Aorta (tissue), 5 donors: ENCODE measurements at regions not wholly inside any gene's neighbourhood (a gene's known extent, or its start where the extent isn't known, plus 50 kb on each side); places are given as distances from the start of the nearest gene placed in this dataset.
"Not testable (repeated sequence)": the region's sequence is repeated elsewhere in the genome, so short reads cannot be mapped to it uniquely, and the experiment has no call there.

Source experiments
- ATAC-seq: fragments of 200-7000 bp; cut with Tn5 transposase; one replicate; pipeline ENCODE4 v1.9.1; 2022; ENCODE audit warnings: moderate library complexity; ENCODE audit not compliant: low FRiP score
- DNase-seq, 2 donors: peaks; one replicate each; pipeline ENCODE4 v3.0.0-alpha.2; 2020
- H3K27ac ChIP-seq, 2 donors: one replicate each; pipeline ENCODE4 v1.5.1; 2013; ENCODE audit warnings: low read length in 2 of 2, mild to moderate bottlenecking in 2 of 2, moderate library complexity in 2 of 2, control low read depth in 1 of 2, inconsistent platforms in 1 of 2, low read depth in 1 of 2
- H3K27me3 ChIP-seq, 2 donors: one replicate each; pipeline ENCODE4 v1.6.1; 2013; ENCODE audit warnings: control low read depth in 1 of 2, low read length in 1 of 2, mild to moderate bottlenecking in 1 of 2, moderate library complexity in 1 of 2; ENCODE audit not compliant: insufficient read depth in 2 of 2, control insufficient read depth in 1 of 2
- H3K36me3 ChIP-seq, 2 donors: one replicate each; pipeline ENCODE4 v1.6.1; 2013; ENCODE audit warnings: control low read depth in 1 of 2, low read length in 1 of 2, mild to moderate bottlenecking in 1 of 2; ENCODE audit not compliant: insufficient read depth in 2 of 2, control insufficient read depth in 1 of 2
- H3K4me1 ChIP-seq, 2 donors: one replicate each; pipeline ENCODE4 v1.6.1; 2013; ENCODE audit warnings: low read length in 2 of 2, control low read depth in 1 of 2, mild to moderate bottlenecking in 1 of 2, moderate library complexity in 1 of 2; ENCODE audit not compliant: insufficient read depth in 2 of 2, control insufficient read depth in 1 of 2
- H3K4me3 ChIP-seq, 2 donors: one replicate each; pipeline ENCODE4 v1.5.1; 2013; ENCODE audit warnings: low read length in 2 of 2, control low read depth in 1 of 2, mild to moderate bottlenecking in 1 of 2
- H3K9me3 ChIP-seq: one replicate; pipeline ENCODE4 v1.6.1; 2013; ENCODE audit warnings: mild to moderate bottlenecking, low read length; ENCODE audit not compliant: control insufficient read depth
- WGBS, 2 donors: extraction: QIAGEN DNeasy Blood & Tissue Kit; methylation state at CpG; one replicate each; pipeline ENCODE4 v1.1.7; 2013; 5-methylcytosine and 5-hydroxymethylcytosine counted together
- intact Hi-C, 2 donors: fragments of 100-400 bp; cut with DNase I; formaldehyde crosslinking; loops; one replicate each; pipeline versions ENCODE4 v1.14.2 to v1.15.0; 2022
- donor health status: healthy with polysubstance abuse.
- donor health status: Bipolar disorder and iron deficiency.
- donor health status: DM: no; HTN: no; CAD: no.
- donor health status: DM: no; HTN: no; CAD: no.
- donor health status: DM: yes; HTN: yes; CAD: no.

- H3K4me3 ChIP-seq, H3K4me1 ChIP-seq, DNase-seq, ATAC-seq, H3K9me3 ChIP-seq, H3K36me3 ChIP-seq, H3K27ac ChIP-seq, H3K27me3 ChIP-seq, intact Hi-C loops: not testable (repeated sequence)
- 83 to 87% methylated on average over 5 of the region's 5 CpGs for WGBS, 2 donors
Measured at GRCh38 chr13:23053711-23054110, 127.1 kb upstream of the SGCG start.

- intact Hi-C loops, result no loop called here
- Histone ChIP-seq H3K4me1 (no peaks in the 10 kb centered on the region), H3K9me3 (no peaks in the 10 kb centered on the region), H3K36me3 (no peaks in the 10 kb centered on the region), H3K27me3 (no peaks in the 10 kb centered on the region), H3K27ac (no peak overlapping the region), H3K4me3 (no peak overlapping the region)
- ATAC-seq (no peak), DNase-seq (no peak)
Measured at GRCh38 chr13:23059173-23059572, 121.6 kb upstream of the SGCG start.

GRCh38 chr13:23060959-23061358, 119.8 kb upstream of the SGCG start:
- no peaks in the 10 kb centered on the region for H3K9me3 ChIP-seq

GRCh38 chr13:23067129-23067528, 113.7 kb upstream of the SGCG start:
- no peaks in the 10 kb centered on the region for H3K4me1 ChIP-seq
- no peaks in the 10 kb centered on the region for H3K9me3 ChIP-seq
- no peak overlapping the region for H3K4me3 ChIP-seq
- intact Hi-C loops, result no loop called here
- H3K27ac ChIP-seq, result no peak overlapping the region
- ATAC-seq (no peak), DNase-seq (no peak)
- 84 to 90% methylated on average over 5 of the region's 5 CpGs for WGBS, 2 donors
- no peaks in the 10 kb centered on the region for H3K27me3 ChIP-seq
- no peaks in the 10 kb centered on the region for H3K36me3 ChIP-seq

More at GRCh38 chr13:23060959-23061358, 119.8 kb upstream of the SGCG start:
- Histone ChIP-seq H3K36me3 (no peaks in the 10 kb centered on the region), H3K27me3 (no peaks in the 10 kb centered on the region), H3K4me1 (no peaks in the 10 kb centered on the region), H3K4me3 (no peak overlapping the region), H3K27ac (no peak overlapping the region)
- DNase-seq, result no peak
- 91% methylated on average over 1 of the region's 1 CpG; no CpG with 5 or more reads in 1 of the 2 donors for WGBS, 2 donors
- ATAC-seq, result no peak
- intact Hi-C loops, result no loop called here

GRCh38 chr13:23069566-23069965, 111.2 kb upstream of the SGCG start:
- DNase-seq (no peak), ATAC-seq (no peak)
- intact Hi-C loops, result no loop called here
- Histone ChIP-seq H3K36me3 (no peaks in the 10 kb centered on the region), H3K27ac (no peak overlapping the region), H3K27me3 (no peaks in the 10 kb centered on the region), H3K9me3 (no peaks in the 10 kb centered on the region), H3K4me3 (no peak overlapping the region), H3K4me1 (no peaks in the 10 kb centered on the region)
- WGBS, 2 donors, result 75% methylated on average over 1 of the region's 1 CpG

- Histone ChIP-seq H3K9me3 (no peaks in the 10 kb centered on the region), H3K27me3 (no peaks in the 10 kb centered on the region), H3K27ac (no peak overlapping the region), H3K4me1 (no peaks in the 10 kb centered on the region), H3K4me3 (no peak overlapping the region), H3K36me3 (no peaks in the 10 kb centered on the region)
- intact Hi-C loops, result no loop called here
- 27 to 38% methylated on average over 5 of the region's 5 CpGs for WGBS, 2 donors
- DNase-seq, result no peak
- ATAC-seq, result no peak
Measured at GRCh38 chr13:23074075-23074828, 106.5 kb upstream of the SGCG start.

- DNase-seq, result no peak
- H3K4me1 ChIP-seq, result no peaks in the 10 kb centered on the region
- H3K36me3 ChIP-seq, result no peaks in the 10 kb centered on the region
- WGBS, 2 donors, result 81 to 91% methylated on average over 5 of the region's 5 CpGs
- no peaks in the 10 kb centered on the region for H3K27me3 ChIP-seq
- H3K27ac ChIP-seq, result no peak overlapping the region
- peaks cover 1% of the 10 kb centered on the region for H3K9me3 ChIP-seq
- intact Hi-C loops, result no loop called here
- no peak overlapping the region for H3K4me3 ChIP-seq
- no peak for ATAC-seq
Measured at GRCh38 chr13:23081220-23081619, 99.6 kb upstream of the SGCG start.

GRCh38 chr13:23081901-23082300, 98.9 kb upstream of the SGCG start:
- Histone ChIP-seq H3K4me1 (no peaks in the 10 kb centered on the region), H3K36me3 (no peaks in the 10 kb centered on the region), H3K4me3 (no peak overlapping the region), H3K9me3 (peaks cover 1% of the 10 kb centered on the region), H3K27me3 (no peaks in the 10 kb centered on the region), H3K27ac (no peak overlapping the region)
- ATAC-seq (no peak), DNase-seq (no peak)
- WGBS, 2 donors, result 69 to 75% methylated on average over 7 of the region's 7 CpGs
- intact Hi-C loops, result no loop called here

GRCh38 chr13:23086968-23087623, 93.7 kb upstream of the SGCG start:
- H3K4me1 ChIP-seq, result no peaks in the 10 kb centered on the region
- ATAC-seq, result no peak
- 76 to 79% methylated on average over 2 of the region's 2 CpGs for WGBS, 2 donors
- no peaks in the 10 kb centered on the region for H3K27me3 ChIP-seq
- no peak overlapping the region for H3K27ac ChIP-seq
- no peak overlapping the region for H3K4me3 ChIP-seq
- H3K36me3 ChIP-seq, result no peaks in the 10 kb centered on the region
- intact Hi-C loops, result no loop called here
- no peaks in the 10 kb centered on the region for H3K9me3 ChIP-seq
- DNase-seq, result no peak
